ENCODE measurements at regions not wholly inside any gene's neighbourhood (a gene's known extent, or its start where the extent isn't known, plus 50 kb on each side); places are given as distances from the start of the nearest gene placed in this dataset.

GRCh38 chr19:28424077-28424476, 788.9 kb downstream of the UQCRFS1 start:
- POLR2A ChIA-PET: no interaction called here
- Mint-ChIP-seq H3K27me3 (ENCODE audit: low read depth) (no peaks in the 10 kb centered on the region; the same call in 1 of the 2 replicates), H3K9me3 (no peaks in the 10 kb centered on the region), H3K36me3 (no peaks in the 10 kb centered on the region), H3K4me3 (no peak overlapping the region), H3K27ac (peak overlapping the region; percentile 94), H3K4me1 (peaks cover 56% of the 10 kb centered on the region)
- CTCF ChIA-PET: interaction anchor here (1.1 to 2.4 kb wide), 6 partner anchors 22 to 455 kb away, joined by 3 to 8 read pairs (median 4); no protein-coding TSS in a partner anchor
- DNase-seq (ENCODE audit: low spot score): peak; percentile 58
- ATAC-seq: peak; percentile 73
- 0 out of 2 replicates have a peak, but pooled peaks have one; percentile 19 for TF ChIP-seq FOXP4 (CRISPR knock-in tag; IDR thresholded peaks at IDR 0.05)
- TF ChIP-seq ZSCAN18 (CRISPR knock-in tag; IDR thresholded peaks at IDR 0.05): no peak
- no peak for TF ChIP-seq ZNF317 (CRISPR knock-in tag; IDR thresholded peaks at IDR 0.05; ENCODE audit: borderline replicate concordance, low read depth)
- TF ChIP-seq NFYB (CRISPR knock-in tag; conservative IDR thresholded peaks at IDR 0.05; ENCODE audit: low read depth): no peak

GRCh38 chr19:28422791-28423650, 789.9 kb downstream of the UQCRFS1 start:
- Mint-ChIP-seq H3K27me3 (ENCODE audit: low read depth) (no peaks in the 10 kb centered on the region; the same call in 1 of the 2 replicates), H3K36me3 (no peaks in the 10 kb centered on the region), H3K4me3 (no peak overlapping the region), H3K4me1 (peaks cover 56% of the 10 kb centered on the region), H3K9me3 (no peaks in the 10 kb centered on the region), H3K27ac (peak overlapping the region; percentile 94; the same call in 1 of the 2 replicates)
- ATAC-seq (peak; percentile 29), DNase-seq (ENCODE audit: low spot score) (no peak)
- CTCF ChIA-PET: interaction anchor here (2.4 kb wide), 1 partner anchor 23 kb away, joined by 8 read pairs; no protein-coding TSS in a partner anchor
- POLR2A ChIA-PET: no interaction called here
- TF ChIP-seq ZNF281 (CRISPR knock-in tag; IDR thresholded peaks at IDR 0.05) (no peak), USF2 (CRISPR knock-in tag; IDR thresholded peaks at IDR 0.05) (peak; percentile 46; the same call in 1 of the 2 replicates)

GRCh38 chr19:28422046-28422445, 790.9 kb downstream of the UQCRFS1 start:
- ChIA-PET CTCF (no interaction called here), POLR2A (no interaction called here)
- H3K27ac Mint-ChIP-seq: no peak overlapping the region
- no peak for TF ChIP-seq JUN (CRISPR knock-in tag; IDR thresholded peaks at IDR 0.05)
- no peak for TF ChIP-seq NR2C2 (CRISPR knock-in tag; IDR thresholded peaks at IDR 0.05)
- TF ChIP-seq HMGA2 (CRISPR knock-in tag; IDR thresholded peaks at IDR 0.05): no peak
- TF ChIP-seq ZBTB43 (CRISPR knock-in tag; IDR thresholded peaks at IDR 0.05): no peak
- TF ChIP-seq CDX4 (CRISPR knock-in tag; IDR thresholded peaks at IDR 0.05; ENCODE audit: borderline replicate concordance): no peak
- no peak for TF ChIP-seq OVOL2 (CRISPR knock-in tag; IDR thresholded peaks at IDR 0.05; ENCODE audit: borderline replicate concordance)
- TF ChIP-seq ATF2 (CRISPR knock-in tag; IDR thresholded peaks at IDR 0.05; ENCODE audit: borderline replicate concordance, low read depth): no peak
- no peak for TF ChIP-seq STAT6 (CRISPR knock-in tag; conservative IDR thresholded peaks at IDR 0.05; ENCODE audit: low read depth)

More at GRCh38 chr19:28422046-28422445, 790.9 kb downstream of the UQCRFS1 start:
- DNase-seq (ENCODE audit: low spot score) (no peak), ATAC-seq (no peak)
- H3K9me3 Mint-ChIP-seq: no peaks in the 10 kb centered on the region
- peaks cover 49% of the 10 kb centered on the region for H3K4me1 Mint-ChIP-seq
- no peak overlapping the region for H3K4me3 Mint-ChIP-seq
- H3K36me3 Mint-ChIP-seq: no peaks in the 10 kb centered on the region
- no peaks in the 10 kb centered on the region; the same call in 1 of the 2 replicates for H3K27me3 Mint-ChIP-seq (ENCODE audit: low read depth)

Measured in WTC11 (cell line).